GM23338 (cell line): ENCODE measurements at regions not wholly inside any gene's neighbourhood (a gene's known extent, or its start where the extent isn't known, plus 50 kb on each side); places are given as distances from the start of the nearest gene placed in this dataset.

Source experiments
- ATAC-seq: fragments of 200-7000 bp; cut with Tn5 transposase; 3 replicates; pipeline ENCODE4 v1.9.1; 2020
- DNase-seq: peaks from one replicate; pipeline ENCODE4 v3.0.0-alpha.2; 2015; ENCODE audit warnings: low spot score
- H2AFZ ChIP-seq: fragments of 200-600 bp; sonication (generic); 2 replicates; pipeline ENCODE4 v1.8.0; 2016; ENCODE audit warnings: antibody characterized with exemption, mild to moderate bottlenecking, moderate library complexity
- H3F3A ChIP-seq: fragments of 200-600 bp; sonication (generic); replicated peaks from 2 replicates; pipeline ENCODE4 v1.8.0; 2017; ENCODE audit warnings: antibody characterized with exemption, mixed run types, low read depth
- H3K27ac ChIP-seq: fragments of 200-600 bp; sonication (generic); 2 replicates; pipeline ENCODE4 v1.6.1; 2016; ENCODE audit warnings: low read depth
- H3K27me3 ChIP-seq: fragments of 200-600 bp; sonication (generic); 2 replicates; pipeline ENCODE4 v1.8.0; 2016; ENCODE audit warnings: mild to moderate bottlenecking, mixed run types, moderate library complexity; ENCODE audit not compliant: insufficient read depth
- H3K36me3 ChIP-seq: fragments of 200-600 bp; sonication (generic); 2 replicates; pipeline ENCODE4 v1.8.0; 2016; ENCODE audit warnings: mild to moderate bottlenecking; ENCODE audit not compliant: insufficient read depth
- H3K4me1 ChIP-seq: fragments of 200-600 bp; sonication (generic); 2 replicates; pipeline ENCODE4 v1.8.0; 2016; ENCODE audit warnings: mild to moderate bottlenecking, moderate library complexity; ENCODE audit not compliant: insufficient read depth
- H3K4me2 ChIP-seq: fragments of 200-600 bp; sonication (generic); 2 replicates; pipeline ENCODE4 v1.7.1; 2017; ENCODE audit warnings: mixed run types
- H3K4me3 ChIP-seq: fragments of 200-600 bp; sonication (generic); 2 replicates; pipeline ENCODE4 v1.6.1; 2016; ENCODE audit warnings: mixed run types
- H3K79me2 ChIP-seq: fragments of 200-600 bp; sonication (generic); replicated peaks from 2 replicates; pipeline ENCODE4 v1.8.0; 2017; ENCODE audit warnings: mild to moderate bottlenecking; ENCODE audit not compliant: insufficient read depth
- H3K9me2 ChIP-seq: fragments of 200-600 bp; sonication (generic); 2 replicates; pipeline ENCODE4 v1.8.0; 2017; ENCODE audit not compliant: insufficient read depth
- H4K20me1 ChIP-seq: fragments of 200-600 bp; sonication (generic); replicated peaks from 2 replicates; pipeline ENCODE4 v1.8.0; 2017; ENCODE audit warnings: mild to moderate bottlenecking; ENCODE audit not compliant: insufficient read depth
- H3K27ac Mint-ChIP-seq: 2 replicates; pipeline ENCODE4 v1.8.0; 2020; ENCODE audit warnings: inconsistent platforms, mild to moderate bottlenecking, moderate library complexity, mixed read lengths
- H3K27me3 Mint-ChIP-seq: 3 replicates; pipeline ENCODE4 v1.8.0; 2022; ENCODE audit warnings: low read depth, mild to moderate bottlenecking, moderate library complexity, mixed read lengths, inconsistent platforms; ENCODE audit not compliant: insufficient read depth, poor library complexity
- H3K36me3 Mint-ChIP-seq: 3 replicates; pipeline ENCODE4 v1.8.0; 2021; ENCODE audit warnings: low read depth, mild to moderate bottlenecking, inconsistent platforms, moderate library complexity, mixed read lengths
- H3K4me1 Mint-ChIP-seq: 3 replicates; pipeline ENCODE4 v1.8.0; 2020; ENCODE audit warnings: mild to moderate bottlenecking, inconsistent platforms, mixed read lengths
- H3K4me3 Mint-ChIP-seq: 3 replicates; pipeline ENCODE4 v1.8.0; 2021; ENCODE audit warnings: moderate library complexity, mild to moderate bottlenecking, inconsistent platforms, mixed read lengths
- H3K9me3 Mint-ChIP-seq: 3 replicates; pipeline ENCODE4 v1.8.0; 2020; ENCODE audit warnings: moderate library complexity, mild to moderate bottlenecking, inconsistent platforms, mixed read lengths
- CREB1 ChIP-seq: fragments of 250-450 bp; sonication (Bioruptor Pico); IDR thresholded peaks from 2 replicates; pipeline ENCODE4 v1.5.0; 2020; ENCODE audit warnings: low read depth, mild to moderate bottlenecking, moderate library complexity
- ETS1 ChIP-seq: IDR thresholded peaks from 2 replicates; pipeline ENCODE4 v1.6.1; 2016; ENCODE audit warnings: antibody characterized with exemption
- EZH2 ChIP-seq: fragments of 200-600 bp; sonication (generic); IDR thresholded peaks from one replicate; pipeline ENCODE4 v1.8.0; 2017; ENCODE audit warnings: antibody characterized with exemption, mild to moderate bottlenecking, low read depth; ENCODE audit not compliant: unreplicated experiment
- EZH2phosphoT487 ChIP-seq: fragments of 200-600 bp; sonication (generic); IDR thresholded peaks from one replicate; pipeline ENCODE4 v1.8.1; 2018; ENCODE audit warnings: antibody characterized with exemption; ENCODE audit not compliant: unreplicated experiment
- JUNB ChIP-seq: IDR thresholded peaks from one replicate; pipeline ENCODE4 v1.6.1; 2016; ENCODE audit warnings: antibody characterized with exemption; ENCODE audit not compliant: unreplicated experiment
- NANOG ChIP-seq: IDR thresholded peaks from 2 replicates; pipeline ENCODE4 v1.6.1; 2016; ENCODE audit warnings: antibody characterized with exemption, borderline replicate concordance
- POLR2AphosphoS5 ChIP-seq: IDR thresholded peaks from 2 replicates; pipeline ENCODE4 v1.6.1; 2016; ENCODE audit warnings: antibody characterized with exemption, low read depth
- STAT1 ChIP-seq: IDR thresholded peaks from one replicate; pipeline ENCODE4 v1.6.1; 2016; ENCODE audit warnings: antibody characterized with exemption; ENCODE audit not compliant: unreplicated experiment
- ZNF114 ChIP-seq: fragments of 250-450 bp; sonication (Bioruptor Pico); IDR thresholded peaks from 2 replicates; pipeline ENCODE4 v1.5.0; 2020; ENCODE audit warnings: mild to moderate bottlenecking, moderate library complexity
- ZNF331 ChIP-seq: fragments of 250-450 bp; sonication (Bioruptor Pico); IDR thresholded peaks from 2 replicates; pipeline ENCODE4 v1.5.0; 2020; ENCODE audit warnings: low read depth, mild to moderate bottlenecking, moderate library complexity
- TF ChIP-seq, protein P1 (sequence below): IDR thresholded peaks from one replicate; pipeline ENCODE4 v1.6.1; 2018; ENCODE audit warnings: antibody characterized with exemption; ENCODE audit not compliant: unreplicated experiment
- TF ChIP-seq, protein P2 (sequence below), 2 experiments: fragments of 200-600 bp in 1 of 2; sonication (generic) in 1 of 2; conservative IDR thresholded peaks; 2 replicates each; pipeline versions ENCODE4 v1.5.1 to v1.6.1; 2016 to 2017; ENCODE audit warnings: antibody characterized with exemption in 2 of 2, low read depth in 2 of 2, mild to moderate bottlenecking in 2 of 2, moderate library complexity in 1 of 2
- TF ChIP-seq, protein P3 (sequence below): fragments of 250-450 bp; sonication (Bioruptor Pico); IDR thresholded peaks from 2 replicates; pipeline ENCODE4 v1.5.0; 2020; ENCODE audit warnings: mild to moderate bottlenecking, moderate library complexity

- H3K4me1 ChIP-seq: no peaks in the 10 kb centered on the region
- H3K27ac Mint-ChIP-seq: no peak overlapping the region
- H3K4me3 Mint-ChIP-seq: no peak overlapping the region
- H3K4me2 ChIP-seq: no peak overlapping the region
- H3K27ac ChIP-seq: no peak overlapping the region
- H3K79me2 ChIP-seq: no peaks in the 10 kb centered on the region
- H3K27me3 ChIP-seq: no peaks in the 10 kb centered on the region
- ATAC-seq: no peak
- no peaks in the 10 kb centered on the region for H3K36me3 ChIP-seq
- no peak for TF ChIP-seq POLR2AphosphoS5
- no peak for TF ChIP-seq EZH2phosphoT487
- TF ChIP-seq, protein P1, sequence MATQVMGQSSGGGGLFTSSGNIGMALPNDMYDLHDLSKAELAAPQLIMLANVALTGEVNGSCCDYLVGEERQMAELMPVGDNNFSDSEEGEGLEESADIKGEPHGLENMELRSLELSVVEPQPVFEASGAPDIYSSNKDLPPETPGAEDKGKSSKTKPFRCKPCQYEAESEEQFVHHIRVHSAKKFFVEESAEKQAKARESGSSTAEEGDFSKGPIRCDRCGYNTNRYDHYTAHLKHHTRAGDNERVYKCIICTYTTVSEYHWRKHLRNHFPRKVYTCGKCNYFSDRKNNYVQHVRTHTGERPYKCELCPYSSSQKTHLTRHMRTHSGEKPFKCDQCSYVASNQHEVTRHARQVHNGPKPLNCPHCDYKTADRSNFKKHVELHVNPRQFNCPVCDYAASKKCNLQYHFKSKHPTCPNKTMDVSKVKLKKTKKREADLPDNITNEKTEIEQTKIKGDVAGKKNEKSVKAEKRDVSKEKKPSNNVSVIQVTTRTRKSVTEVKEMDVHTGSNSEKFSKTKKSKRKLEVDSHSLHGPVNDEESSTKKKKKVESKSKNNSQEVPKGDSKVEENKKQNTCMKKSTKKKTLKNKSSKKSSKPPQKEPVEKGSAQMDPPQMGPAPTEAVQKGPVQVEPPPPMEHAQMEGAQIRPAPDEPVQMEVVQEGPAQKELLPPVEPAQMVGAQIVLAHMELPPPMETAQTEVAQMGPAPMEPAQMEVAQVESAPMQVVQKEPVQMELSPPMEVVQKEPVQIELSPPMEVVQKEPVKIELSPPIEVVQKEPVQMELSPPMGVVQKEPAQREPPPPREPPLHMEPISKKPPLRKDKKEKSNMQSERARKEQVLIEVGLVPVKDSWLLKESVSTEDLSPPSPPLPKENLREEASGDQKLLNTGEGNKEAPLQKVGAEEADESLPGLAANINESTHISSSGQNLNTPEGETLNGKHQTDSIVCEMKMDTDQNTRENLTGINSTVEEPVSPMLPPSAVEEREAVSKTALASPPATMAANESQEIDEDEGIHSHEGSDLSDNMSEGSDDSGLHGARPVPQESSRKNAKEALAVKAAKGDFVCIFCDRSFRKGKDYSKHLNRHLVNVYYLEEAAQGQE: no peak
- TF ChIP-seq EZH2: no peak
- TF ChIP-seq NANOG: no peak
- no peak for TF ChIP-seq ZNF114
- no peak for TF ChIP-seq JUNB
- TF ChIP-seq ZNF331 (CRISPR knock-in tag): no peak
- TF ChIP-seq ETS1: no peak
- TF ChIP-seq, protein P2, sequence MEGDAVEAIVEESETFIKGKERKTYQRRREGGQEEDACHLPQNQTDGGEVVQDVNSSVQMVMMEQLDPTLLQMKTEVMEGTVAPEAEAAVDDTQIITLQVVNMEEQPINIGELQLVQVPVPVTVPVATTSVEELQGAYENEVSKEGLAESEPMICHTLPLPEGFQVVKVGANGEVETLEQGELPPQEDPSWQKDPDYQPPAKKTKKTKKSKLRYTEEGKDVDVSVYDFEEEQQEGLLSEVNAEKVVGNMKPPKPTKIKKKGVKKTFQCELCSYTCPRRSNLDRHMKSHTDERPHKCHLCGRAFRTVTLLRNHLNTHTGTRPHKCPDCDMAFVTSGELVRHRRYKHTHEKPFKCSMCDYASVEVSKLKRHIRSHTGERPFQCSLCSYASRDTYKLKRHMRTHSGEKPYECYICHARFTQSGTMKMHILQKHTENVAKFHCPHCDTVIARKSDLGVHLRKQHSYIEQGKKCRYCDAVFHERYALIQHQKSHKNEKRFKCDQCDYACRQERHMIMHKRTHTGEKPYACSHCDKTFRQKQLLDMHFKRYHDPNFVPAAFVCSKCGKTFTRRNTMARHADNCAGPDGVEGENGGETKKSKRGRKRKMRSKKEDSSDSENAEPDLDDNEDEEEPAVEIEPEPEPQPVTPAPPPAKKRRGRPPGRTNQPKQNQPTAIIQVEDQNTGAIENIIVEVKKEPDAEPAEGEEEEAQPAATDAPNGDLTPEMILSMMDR (conservative IDR thresholded peaks at IDR 0.05; ENCODE audit: low read depth in 2 of 2): no peak
- TF ChIP-seq, protein P3, sequence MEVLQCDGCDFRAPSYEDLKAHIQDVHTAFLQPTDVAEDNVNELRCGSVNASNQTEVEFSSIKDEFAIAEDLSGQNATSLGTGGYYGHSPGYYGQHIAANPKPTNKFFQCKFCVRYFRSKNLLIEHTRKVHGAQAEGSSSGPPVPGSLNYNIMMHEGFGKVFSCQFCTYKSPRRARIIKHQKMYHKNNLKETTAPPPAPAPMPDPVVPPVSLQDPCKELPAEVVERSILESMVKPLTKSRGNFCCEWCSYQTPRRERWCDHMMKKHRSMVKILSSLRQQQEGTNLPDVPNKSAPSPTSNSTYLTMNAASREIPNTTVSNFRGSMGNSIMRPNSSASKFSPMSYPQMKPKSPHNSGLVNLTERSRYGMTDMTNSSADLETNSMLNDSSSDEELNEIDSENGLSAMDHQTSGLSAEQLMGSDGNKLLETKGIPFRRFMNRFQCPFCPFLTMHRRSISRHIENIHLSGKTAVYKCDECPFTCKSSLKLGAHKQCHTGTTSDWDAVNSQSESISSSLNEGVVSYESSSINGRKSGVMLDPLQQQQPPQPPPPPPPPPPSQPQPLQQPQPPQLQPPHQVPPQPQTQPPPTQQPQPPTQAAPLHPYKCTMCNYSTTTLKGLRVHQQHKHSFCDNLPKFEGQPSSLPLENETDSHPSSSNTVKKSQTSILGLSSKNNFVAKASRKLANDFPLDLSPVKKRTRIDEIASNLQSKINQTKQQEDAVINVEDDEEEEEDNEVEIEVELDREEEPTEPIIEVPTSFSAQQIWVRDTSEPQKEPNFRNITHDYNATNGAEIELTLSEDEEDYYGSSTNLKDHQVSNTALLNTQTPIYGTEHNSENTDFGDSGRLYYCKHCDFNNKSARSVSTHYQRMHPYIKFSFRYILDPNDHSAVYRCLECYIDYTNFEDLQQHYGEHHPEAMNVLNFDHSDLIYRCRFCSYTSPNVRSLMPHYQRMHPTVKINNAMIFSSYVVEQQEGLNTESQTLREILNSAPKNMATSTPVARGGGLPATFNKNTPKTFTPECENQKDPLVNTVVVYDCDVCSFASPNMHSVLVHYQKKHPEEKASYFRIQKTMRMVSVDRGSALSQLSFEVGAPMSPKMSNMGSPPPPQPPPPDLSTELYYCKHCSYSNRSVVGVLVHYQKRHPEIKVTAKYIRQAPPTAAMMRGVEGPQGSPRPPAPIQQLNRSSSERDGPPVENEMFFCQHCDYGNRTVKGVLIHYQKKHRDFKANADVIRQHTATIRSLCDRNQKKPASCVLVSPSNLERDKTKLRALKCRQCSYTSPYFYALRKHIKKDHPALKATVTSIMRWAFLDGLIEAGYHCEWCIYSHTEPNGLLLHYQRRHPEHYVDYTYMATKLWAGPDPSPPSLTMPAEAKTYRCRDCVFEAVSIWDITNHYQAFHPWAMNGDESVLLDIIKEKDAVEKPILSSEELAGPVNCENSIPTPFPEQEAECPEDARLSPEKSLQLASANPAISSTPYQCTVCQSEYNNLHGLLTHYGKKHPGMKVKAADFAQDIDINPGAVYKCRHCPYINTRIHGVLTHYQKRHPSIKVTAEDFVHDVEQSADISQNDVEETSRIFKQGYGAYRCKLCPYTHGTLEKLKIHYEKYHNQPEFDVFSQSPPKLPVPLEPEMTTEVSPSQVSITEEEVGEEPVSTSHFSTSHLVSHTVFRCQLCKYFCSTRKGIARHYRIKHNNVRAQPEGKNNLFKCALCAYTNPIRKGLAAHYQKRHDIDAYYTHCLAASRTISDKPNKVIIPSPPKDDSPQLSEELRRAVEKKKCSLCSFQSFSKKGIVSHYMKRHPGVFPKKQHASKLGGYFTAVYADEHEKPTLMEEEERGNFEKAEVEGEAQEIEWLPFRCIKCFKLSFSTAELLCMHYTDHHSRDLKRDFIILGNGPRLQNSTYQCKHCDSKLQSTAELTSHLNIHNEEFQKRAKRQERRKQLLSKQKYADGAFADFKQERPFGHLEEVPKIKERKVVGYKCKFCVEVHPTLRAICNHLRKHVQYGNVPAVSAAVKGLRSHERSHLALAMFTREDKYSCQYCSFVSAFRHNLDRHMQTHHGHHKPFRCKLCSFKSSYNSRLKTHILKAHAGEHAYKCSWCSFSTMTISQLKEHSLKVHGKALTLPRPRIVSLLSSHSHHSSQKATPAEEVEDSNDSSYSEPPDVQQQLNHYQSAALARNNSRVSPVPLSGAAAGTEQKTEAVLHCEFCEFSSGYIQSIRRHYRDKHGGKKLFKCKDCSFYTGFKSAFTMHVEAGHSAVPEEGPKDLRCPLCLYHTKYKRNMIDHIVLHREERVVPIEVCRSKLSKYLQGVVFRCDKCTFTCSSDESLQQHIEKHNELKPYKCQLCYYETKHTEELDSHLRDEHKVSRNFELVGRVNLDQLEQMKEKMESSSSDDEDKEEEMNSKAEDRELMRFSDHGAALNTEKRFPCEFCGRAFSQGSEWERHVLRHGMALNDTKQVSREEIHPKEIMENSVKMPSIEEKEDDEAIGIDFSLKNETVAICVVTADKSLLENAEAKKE: no peak
- TF ChIP-seq CREB1: no peak
- no peak for TF ChIP-seq STAT1
- DNase-seq: no peak
- H3K9me2 ChIP-seq: no peaks in the 10 kb centered on the region
- no peaks in the 10 kb centered on the region for H4K20me1 ChIP-seq
- H3K4me3 ChIP-seq: no peak overlapping the region
- no peaks in the 10 kb centered on the region for H3K36me3 Mint-ChIP-seq
- H3K9me3 Mint-ChIP-seq: no peaks in the 10 kb centered on the region
- H3K4me1 Mint-ChIP-seq: no peaks in the 10 kb centered on the region
- H3K27me3 Mint-ChIP-seq: no peaks in the 10 kb centered on the region
- H2AFZ ChIP-seq: no peak overlapping the region
- no peaks in the 10 kb centered on the region for H3F3A ChIP-seq
These were observed 86.0 kb upstream of the LGR5 start for GRCh38 chr12:71353607-71354006.
